ENCODE measurements at regions not wholly inside any gene's neighbourhood (a gene's known extent, or its start where the extent isn't known, plus 50 kb on each side); places are given as distances from the start of the nearest gene placed in this dataset.

DNA sequence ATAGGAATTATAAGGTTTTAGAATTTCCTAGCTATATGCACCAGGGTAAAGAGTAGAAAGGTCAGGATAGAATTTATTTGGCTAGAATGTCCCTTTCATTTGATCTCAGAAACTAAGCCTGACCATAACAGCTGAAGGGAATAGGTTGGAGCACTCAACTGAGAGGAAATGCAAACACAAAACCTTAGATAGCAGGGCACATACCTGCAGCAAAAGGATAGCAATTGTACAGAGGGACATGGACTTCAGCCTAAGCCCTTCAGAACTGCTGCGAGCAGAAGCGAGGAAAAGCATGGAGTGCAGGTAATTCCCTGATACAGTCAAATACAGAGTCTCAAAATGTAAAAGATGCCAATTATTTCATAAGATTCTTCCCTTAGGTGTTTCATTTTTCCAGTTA is 211.0 kb upstream of the DDI1 start:
- no peak overlapping the region for H3K9ac ChIP-seq (ENCODE audit: low read length)
- no peaks in the 10 kb centered on the region for H3K27me3 ChIP-seq (ENCODE audit: insufficient read depth, low read depth, low read length)
- H3K36me3 ChIP-seq (ENCODE audit: insufficient read depth, low read length): no peaks in the 10 kb centered on the region
- no peak overlapping the region for H2AFZ ChIP-seq (ENCODE audit: low read depth, low read length)
- H3F3A ChIP-seq (ENCODE audit: insufficient read depth, low read length, poor library complexity, severe bottlenecking): no peaks in the 10 kb centered on the region
- no peaks in the 10 kb centered on the region for H3K9me3 ChIP-seq (ENCODE audit: low read length)
- no peaks in the 10 kb centered on the region for H4K20me1 ChIP-seq (ENCODE audit: insufficient read depth)
- no peaks in the 10 kb centered on the region for H3K9me2 ChIP-seq (ENCODE audit: insufficient read depth, low read length)
- no peak overlapping the region for H3K27ac ChIP-seq (ENCODE audit: low read length)
- H3K4me3 ChIP-seq (ENCODE audit: low read length): no peak overlapping the region
- TF ChIP-seq EZH2 (IDR thresholded peaks at IDR 0.05; ENCODE audit: borderline replicate concordance, insufficient read depth, low read length, poor library complexity, severe bottlenecking) (no peak), SMC3 (conservative IDR thresholded peaks at IDR 0.05; ENCODE audit: poor library complexity) (no peak), POLR2AphosphoS5 (IDR thresholded peaks at IDR 0.05) (no peak), RAD21 (conservative IDR thresholded peaks at IDR 0.05) (no peak), TAF1 (IDR thresholded peaks at IDR 0.05; ENCODE audit: low read depth) (no peak), MXI1 (conservative IDR thresholded peaks at IDR 0.05; ENCODE audit: poor library complexity, severe bottlenecking) (no peak), EP300 (conservative IDR thresholded peaks at IDR 0.05; ENCODE audit: poor library complexity, severe bottlenecking) (no peak)
- TF ChIP-seq, protein P1, sequence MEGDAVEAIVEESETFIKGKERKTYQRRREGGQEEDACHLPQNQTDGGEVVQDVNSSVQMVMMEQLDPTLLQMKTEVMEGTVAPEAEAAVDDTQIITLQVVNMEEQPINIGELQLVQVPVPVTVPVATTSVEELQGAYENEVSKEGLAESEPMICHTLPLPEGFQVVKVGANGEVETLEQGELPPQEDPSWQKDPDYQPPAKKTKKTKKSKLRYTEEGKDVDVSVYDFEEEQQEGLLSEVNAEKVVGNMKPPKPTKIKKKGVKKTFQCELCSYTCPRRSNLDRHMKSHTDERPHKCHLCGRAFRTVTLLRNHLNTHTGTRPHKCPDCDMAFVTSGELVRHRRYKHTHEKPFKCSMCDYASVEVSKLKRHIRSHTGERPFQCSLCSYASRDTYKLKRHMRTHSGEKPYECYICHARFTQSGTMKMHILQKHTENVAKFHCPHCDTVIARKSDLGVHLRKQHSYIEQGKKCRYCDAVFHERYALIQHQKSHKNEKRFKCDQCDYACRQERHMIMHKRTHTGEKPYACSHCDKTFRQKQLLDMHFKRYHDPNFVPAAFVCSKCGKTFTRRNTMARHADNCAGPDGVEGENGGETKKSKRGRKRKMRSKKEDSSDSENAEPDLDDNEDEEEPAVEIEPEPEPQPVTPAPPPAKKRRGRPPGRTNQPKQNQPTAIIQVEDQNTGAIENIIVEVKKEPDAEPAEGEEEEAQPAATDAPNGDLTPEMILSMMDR (IDR thresholded peaks at IDR 0.05; ENCODE audit: poor library complexity, severe bottlenecking): no peak
- TF ChIP-seq, protein P2, sequence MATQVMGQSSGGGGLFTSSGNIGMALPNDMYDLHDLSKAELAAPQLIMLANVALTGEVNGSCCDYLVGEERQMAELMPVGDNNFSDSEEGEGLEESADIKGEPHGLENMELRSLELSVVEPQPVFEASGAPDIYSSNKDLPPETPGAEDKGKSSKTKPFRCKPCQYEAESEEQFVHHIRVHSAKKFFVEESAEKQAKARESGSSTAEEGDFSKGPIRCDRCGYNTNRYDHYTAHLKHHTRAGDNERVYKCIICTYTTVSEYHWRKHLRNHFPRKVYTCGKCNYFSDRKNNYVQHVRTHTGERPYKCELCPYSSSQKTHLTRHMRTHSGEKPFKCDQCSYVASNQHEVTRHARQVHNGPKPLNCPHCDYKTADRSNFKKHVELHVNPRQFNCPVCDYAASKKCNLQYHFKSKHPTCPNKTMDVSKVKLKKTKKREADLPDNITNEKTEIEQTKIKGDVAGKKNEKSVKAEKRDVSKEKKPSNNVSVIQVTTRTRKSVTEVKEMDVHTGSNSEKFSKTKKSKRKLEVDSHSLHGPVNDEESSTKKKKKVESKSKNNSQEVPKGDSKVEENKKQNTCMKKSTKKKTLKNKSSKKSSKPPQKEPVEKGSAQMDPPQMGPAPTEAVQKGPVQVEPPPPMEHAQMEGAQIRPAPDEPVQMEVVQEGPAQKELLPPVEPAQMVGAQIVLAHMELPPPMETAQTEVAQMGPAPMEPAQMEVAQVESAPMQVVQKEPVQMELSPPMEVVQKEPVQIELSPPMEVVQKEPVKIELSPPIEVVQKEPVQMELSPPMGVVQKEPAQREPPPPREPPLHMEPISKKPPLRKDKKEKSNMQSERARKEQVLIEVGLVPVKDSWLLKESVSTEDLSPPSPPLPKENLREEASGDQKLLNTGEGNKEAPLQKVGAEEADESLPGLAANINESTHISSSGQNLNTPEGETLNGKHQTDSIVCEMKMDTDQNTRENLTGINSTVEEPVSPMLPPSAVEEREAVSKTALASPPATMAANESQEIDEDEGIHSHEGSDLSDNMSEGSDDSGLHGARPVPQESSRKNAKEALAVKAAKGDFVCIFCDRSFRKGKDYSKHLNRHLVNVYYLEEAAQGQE (IDR thresholded peaks at IDR 0.05; ENCODE audit: borderline replicate concordance): no peak
- no peak overlapping the region for H3K4me2 ChIP-seq (ENCODE audit: low read length)
- H3K79me2 ChIP-seq (replicated peaks; ENCODE audit: insufficient read depth, low read length): no peaks in the 10 kb centered on the region

DNA sequence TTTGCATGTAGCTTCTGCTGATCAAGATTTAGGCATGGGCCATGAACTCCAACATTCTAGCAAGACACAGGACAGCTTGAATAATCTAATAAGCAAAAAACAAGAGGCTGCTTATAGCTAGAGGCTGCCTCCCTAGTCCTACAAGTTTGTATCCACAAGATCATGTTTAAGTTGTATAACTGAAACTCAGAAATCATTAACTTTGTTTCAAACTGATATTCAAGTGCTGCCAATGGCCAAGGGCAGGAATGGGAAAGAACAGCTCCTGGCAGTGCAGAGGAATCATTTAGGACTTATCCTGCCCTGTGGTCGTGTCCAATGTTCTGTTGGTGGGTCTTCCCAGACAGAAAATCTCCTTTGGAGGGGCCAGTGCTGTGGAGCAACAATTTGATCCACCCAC is 209.6 kb upstream of the DDI1 start:
- no peak for TF ChIP-seq SMC3 (conservative IDR thresholded peaks at IDR 0.05; ENCODE audit: poor library complexity)
- no peak for TF ChIP-seq TAF1 (IDR thresholded peaks at IDR 0.05; ENCODE audit: low read depth)
- TF ChIP-seq RAD21 (conservative IDR thresholded peaks at IDR 0.05): no peak
- no peak for TF ChIP-seq EP300 (conservative IDR thresholded peaks at IDR 0.05; ENCODE audit: poor library complexity, severe bottlenecking)
- no peak for TF ChIP-seq POLR2AphosphoS5 (IDR thresholded peaks at IDR 0.05)
- H3K79me2 ChIP-seq (replicated peaks; ENCODE audit: insufficient read depth, low read length): no peaks in the 10 kb centered on the region
- H3K9me2 ChIP-seq (ENCODE audit: insufficient read depth, low read length): no peaks in the 10 kb centered on the region
- no peak overlapping the region for H3K9ac ChIP-seq (ENCODE audit: low read length)
- no peaks in the 10 kb centered on the region for H3K36me3 ChIP-seq (ENCODE audit: insufficient read depth, low read length)
- H3K27ac ChIP-seq (ENCODE audit: low read length): no peak overlapping the region
- H3K27me3 ChIP-seq (ENCODE audit: insufficient read depth, low read depth, low read length): no peaks in the 10 kb centered on the region
- H3K4me3 ChIP-seq (ENCODE audit: low read length): no peak overlapping the region
- no peaks in the 10 kb centered on the region for H4K20me1 ChIP-seq (ENCODE audit: insufficient read depth)
- H3F3A ChIP-seq (ENCODE audit: insufficient read depth, low read length, poor library complexity, severe bottlenecking): no peaks in the 10 kb centered on the region
- H2AFZ ChIP-seq (ENCODE audit: low read depth, low read length): no peak overlapping the region
- H3K9me3 ChIP-seq (ENCODE audit: low read length): peaks cover 3% of the 10 kb centered on the region
- H3K4me2 ChIP-seq (ENCODE audit: low read length): no peak overlapping the region
